LoVo (cell line): ENCODE measurements at regions not wholly inside any gene's neighbourhood (a gene's known extent, or its start where the extent isn't known, plus 50 kb on each side); places are given as distances from the start of the nearest gene placed in this dataset.

Source experiments
- DNase-seq: peaks from one replicate; pipeline ENCODE4 v3.0.0-alpha.2; 2016; ENCODE audit warnings: low spot score

- no peak for DNase-seq
Measured at GRCh38 chr13:97057176-97057575, 62.9 kb upstream of the OXGR1 start.

DNA sequence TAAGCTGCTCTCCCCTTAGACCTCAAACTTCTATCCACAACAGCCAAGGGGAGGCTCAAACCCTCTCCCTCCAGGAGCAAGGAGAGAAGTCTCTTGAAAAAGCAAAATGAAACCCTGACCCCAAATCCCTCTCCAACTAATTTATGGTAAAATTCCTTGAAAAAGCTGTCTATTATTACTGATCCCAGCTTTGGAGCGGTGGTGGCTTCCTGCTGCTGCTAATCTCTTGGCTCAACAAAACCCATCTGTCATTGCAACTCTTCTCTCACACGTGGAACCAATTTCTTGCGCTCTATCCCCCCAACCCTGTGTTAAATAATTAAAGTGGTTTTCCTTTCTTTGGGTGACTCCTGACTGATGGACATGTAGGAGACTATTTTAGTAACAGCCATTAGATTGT lies 64.1 kb upstream of the OXGR1 start:
- DNase-seq, result no peak

- DNase-seq, result no peak
Measured at GRCh38 chr13:97058926-97059325, 64.7 kb upstream of the OXGR1 start.

GRCh38 chr13:97067017-97067895 lies 73.0 kb upstream of the OXGR1 start:
- DNase-seq, result no peak

GRCh38 chr13:97068151-97068550 lies 73.9 kb upstream of the OXGR1 start:
- DNase-seq, result no peak

DNA sequence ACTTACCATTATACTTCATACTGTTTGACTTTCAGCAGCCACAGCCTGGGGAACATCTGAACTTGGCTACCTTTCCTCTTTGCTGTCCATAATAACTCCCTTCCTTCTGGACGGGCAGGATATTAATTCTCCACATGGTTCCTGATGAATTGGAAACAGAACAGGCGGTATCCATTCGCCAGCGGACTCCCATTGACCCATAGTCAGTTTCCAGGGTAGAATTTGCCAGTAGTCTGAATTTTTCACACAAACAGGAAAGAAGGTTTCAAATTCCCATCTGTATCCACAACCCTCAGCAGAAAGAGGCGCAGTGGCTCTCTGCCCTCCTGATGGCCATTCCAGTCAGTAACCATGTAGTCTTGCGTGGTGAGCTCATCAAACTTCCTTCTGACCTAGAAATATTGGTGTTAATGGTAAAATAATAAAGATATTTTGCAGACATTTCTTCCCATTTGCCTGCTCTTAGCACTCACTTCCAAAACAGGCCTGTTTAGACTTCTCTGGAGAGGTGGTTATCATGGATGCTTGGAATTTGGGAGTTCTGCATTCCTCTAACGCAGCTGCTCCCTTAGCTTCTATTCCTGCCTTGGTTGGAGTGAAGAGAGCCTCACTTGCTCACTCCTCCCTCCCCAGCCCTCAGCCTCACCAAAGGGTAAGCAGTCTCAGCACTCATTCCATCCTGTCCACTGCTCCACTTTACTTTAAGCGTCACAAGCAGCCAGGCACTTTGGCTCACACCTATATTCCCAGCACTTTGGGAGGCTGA lies 75.0 kb upstream of the OXGR1 start:
- DNase-seq, result no peak

DNA sequence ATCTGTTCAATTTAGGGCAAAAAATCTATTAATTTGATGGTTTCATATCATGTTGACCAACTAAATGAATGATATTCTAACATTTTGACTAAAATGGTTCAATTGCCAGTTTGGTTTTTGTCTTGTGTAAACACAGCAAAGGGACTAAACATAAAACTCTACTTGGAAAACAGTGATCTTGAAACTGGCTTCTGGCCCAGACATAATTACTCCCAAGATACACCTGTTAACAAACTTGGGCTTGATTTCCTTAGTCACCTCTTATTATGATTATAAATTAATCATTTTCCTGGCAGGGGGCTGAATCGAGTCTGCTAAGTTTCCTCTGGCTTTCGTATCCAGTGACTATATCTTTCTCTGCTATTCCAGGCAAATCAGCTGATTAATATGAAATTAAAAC lies 78.0 kb upstream of the OXGR1 start:
- no peak for DNase-seq

DNA sequence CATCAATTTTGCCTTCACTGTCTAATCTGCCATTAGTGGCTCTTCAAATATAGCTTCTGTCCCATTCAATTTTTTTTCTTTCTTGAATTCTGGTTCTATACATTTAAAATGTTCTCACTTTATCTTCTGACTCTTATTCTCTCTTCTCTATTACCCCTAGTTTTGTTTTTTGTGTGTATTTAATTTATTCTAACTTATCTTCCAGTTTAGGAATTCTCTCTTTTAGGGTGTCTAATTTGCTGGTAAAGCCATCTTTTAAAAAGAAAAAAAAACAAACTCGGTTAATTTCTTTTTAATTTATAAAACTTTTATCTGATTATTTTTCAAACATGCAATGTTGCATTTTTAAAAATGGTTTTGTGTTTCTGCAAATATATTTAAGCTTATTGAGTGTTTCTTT lies 80.3 kb upstream of the OXGR1 start:
- no peak for DNase-seq

GRCh38 chr13:97076898-97077297 lies 82.6 kb upstream of the OXGR1 start:
- DNase-seq, result no peak

- DNase-seq, result no peak
Measured at GRCh38 chr13:97077341-97077740, 83.1 kb upstream of the OXGR1 start.

- DNase-seq, result no peak
Measured at GRCh38 chr13:97079726-97080125, 85.5 kb upstream of the OXGR1 start.

- DNase-seq, result no peak
Measured at GRCh38 chr13:97082461-97083207, 88.4 kb upstream of the OXGR1 start.

DNA sequence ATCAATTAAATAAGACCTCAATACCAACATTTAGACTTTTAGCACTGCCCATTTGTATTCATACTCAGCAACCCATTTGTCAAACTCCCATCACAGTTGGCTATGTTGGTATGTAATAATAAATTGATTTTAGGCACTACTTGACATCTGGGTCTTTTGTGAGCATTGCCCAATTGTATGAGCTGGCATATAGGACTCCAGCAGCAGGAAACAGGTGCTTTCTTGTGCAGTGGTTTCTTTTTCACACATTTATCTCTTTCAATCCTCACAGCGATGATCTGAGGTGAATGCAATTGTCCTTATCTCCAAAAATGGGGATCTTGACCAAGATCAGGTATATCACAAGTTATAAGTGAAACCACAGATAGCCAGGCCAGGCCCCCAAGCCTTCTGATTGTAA lies 96.9 kb upstream of the OXGR1 start:
- DNase-seq, result no peak

- no peak for DNase-seq
Measured at GRCh38 chr13:97100821-97101220, 106.5 kb upstream of the OXGR1 start.

DNA sequence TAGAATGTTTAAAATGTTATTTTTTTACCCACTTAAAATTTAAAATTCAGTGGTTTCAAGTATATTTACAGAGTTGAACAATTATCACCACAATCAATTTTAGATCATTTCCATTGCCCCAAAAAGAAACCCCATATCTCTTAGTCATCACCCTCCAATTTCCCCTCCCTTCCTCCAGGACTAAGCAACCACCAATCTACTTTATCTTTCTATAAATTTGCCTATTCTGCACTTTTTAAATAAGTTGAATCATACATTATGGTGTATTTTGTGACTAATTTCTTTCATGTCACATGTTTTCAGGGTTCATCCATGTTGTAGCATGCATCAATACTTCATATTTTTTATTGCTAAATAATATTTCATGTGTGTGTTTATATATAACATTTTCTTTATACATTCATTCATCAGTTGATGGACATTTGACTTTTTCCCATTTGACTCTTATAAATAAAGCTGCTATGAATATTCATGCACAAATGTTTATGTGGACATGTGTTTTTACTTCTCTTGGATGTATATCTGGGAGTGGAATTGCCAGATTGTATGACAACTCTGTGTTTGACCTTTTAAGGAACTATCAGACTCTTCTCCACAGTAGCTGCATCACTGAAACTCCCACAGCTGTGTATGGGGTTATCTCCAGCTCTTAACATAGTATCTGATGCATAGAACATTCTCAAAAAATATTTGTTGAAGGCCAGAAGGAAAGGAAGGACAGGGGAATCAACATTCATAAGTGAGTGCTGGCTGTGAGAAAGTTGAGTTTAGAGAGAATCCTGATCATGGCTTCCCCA lies 107.8 kb upstream of the OXGR1 start:
- DNase-seq, result no peak

- DNase-seq, result no peak
Measured at GRCh38 chr13:97106323-97106722, 112.0 kb upstream of the OXGR1 start.

DNA sequence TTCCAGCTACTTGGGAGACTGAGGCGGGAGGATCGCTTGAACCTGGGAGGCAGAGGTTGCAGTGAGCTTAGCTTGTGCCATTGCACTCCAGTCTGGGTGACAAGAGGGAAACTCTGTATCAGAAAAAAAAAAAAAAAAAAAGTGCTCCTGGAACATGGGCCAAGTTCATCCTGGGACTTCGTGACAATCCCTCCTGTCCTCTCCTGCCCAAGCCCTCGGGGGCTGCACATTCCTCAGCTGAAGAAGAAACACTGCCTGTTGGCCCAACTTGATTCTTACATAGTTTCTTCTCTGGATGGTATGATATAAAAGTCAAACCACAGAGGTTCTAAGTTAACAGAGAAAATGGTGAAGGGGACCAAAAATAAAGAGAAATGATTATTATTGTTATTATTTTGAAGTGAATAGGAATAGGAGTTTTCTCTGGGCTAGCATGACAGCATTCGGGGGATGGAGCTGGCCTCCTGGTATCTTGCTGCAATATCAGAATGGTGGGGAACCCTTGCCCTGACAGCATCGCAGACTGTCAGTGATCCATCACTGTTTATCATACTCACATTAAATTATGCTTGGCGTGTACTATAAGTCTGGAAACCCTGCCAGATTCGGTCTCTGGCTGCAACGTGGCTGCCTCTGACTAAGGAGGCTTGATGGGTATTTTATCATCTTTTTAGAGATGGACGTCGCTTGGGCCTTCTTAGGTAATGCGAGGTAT lies 113.7 kb upstream of the OXGR1 start:
- no peak for DNase-seq

- DNase-seq, result no peak
Measured at GRCh38 chr13:97108530-97108900, 113.6 kb upstream of the MBNL2 start.

- no peak for DNase-seq
Measured at GRCh38 chr13:97109256-97109655, 112.9 kb upstream of the MBNL2 start.

DNA sequence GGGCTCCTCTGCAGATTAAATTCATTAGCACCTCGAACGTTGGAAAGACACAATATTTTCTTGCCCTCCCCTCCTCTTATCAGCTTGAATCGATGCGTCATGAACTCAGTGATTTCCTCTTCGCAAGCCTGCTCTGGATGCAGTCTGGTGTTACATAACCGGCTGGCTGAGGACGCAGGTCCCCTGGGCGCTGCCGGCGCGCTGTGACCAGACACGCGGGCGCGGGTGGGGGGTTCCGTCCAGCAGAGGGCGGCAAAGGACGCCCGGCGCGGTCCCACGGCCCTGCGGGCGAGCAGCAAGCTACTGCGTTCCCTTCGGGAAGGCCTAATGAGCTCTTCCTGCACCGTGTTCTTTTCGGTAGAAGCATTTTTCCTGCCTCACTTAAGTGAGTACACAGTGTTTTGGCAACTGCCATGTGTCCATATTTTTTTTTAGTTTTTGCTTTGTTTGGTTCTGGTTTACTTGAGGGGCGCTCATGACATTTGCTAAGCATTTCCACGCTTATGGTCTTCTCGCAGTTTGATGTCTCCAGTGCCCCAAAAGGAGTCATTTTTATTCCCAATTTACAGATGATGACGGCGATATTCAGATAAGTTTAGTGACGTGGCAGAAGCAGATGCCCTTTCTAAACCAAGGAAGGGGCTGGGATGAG lies 112.2 kb upstream of the MBNL2 start:
- peak; percentile 80 for DNase-seq

DNA sequence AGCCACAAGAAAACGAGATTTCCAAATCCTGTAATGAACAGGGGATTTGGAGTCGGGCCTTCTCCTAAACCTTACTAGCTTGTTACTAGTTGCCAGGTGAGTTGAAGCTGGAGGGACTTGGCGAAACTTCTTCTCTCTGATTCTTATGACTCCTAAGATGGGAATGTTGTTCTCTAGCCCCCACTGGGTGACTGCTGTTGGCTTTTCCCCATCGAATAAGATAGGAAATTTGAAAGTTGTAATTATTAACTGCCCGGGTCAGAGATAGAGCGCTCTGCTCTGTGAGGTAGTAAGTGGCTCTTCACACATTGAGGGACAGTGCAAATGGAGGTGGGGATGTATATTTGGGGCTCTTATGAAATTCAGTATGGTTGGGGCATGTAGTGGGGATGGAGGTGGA lies 111.2 kb upstream of the MBNL2 start:
- no peak for DNase-seq
